SK-N-SH (cell line): ENCODE measurements at regions not wholly inside any gene's neighbourhood (a gene's known extent, or its start where the extent isn't known, plus 50 kb on each side); places are given as distances from the start of the nearest gene placed in this dataset.
"Not testable (repeated sequence)": the region's sequence is repeated elsewhere in the genome, so short reads cannot be mapped to it uniquely, and the experiment has no call there.

ENCODE experiments used
- CTCF ChIA-PET: fragments of 300-600, 350-600 bp; formaldehyde crosslinking; extraction: SDS; loops from one replicate; lab custom pipeline; 2021; lab: Yijun Ruan, JAX
- POLR2A ChIA-PET: fragments of 350-600 bp; sonication (Branson Sonifier 250); formaldehyde crosslinking; extraction: SDS; loops from one replicate; lab custom pipeline; 2020; ENCODE audit warnings: antibody characterized with exemption, inconsistent platforms; lab: Yijun Ruan, JAX
- DNase-seq: peaks from one replicate; pipeline ENCODE4 v3.0.0; 2012
- H2AFZ ChIP-seq: fragments of 200-600 bp; sonication (generic); 2 replicates; pipeline ENCODE4 v1.8.1; 2016; ENCODE audit warnings: antibody characterized with exemption, mild to moderate bottlenecking, low read depth
- H3F3A ChIP-seq: fragments of 200-600 bp; sonication (generic); replicated peaks from 2 replicates; pipeline ENCODE3; 2016; ENCODE audit warnings: antibody characterized with exemption, mild to moderate bottlenecking; ENCODE audit not compliant: insufficient read depth
- H3K27ac ChIP-seq, 2 experiments: fragments of 200-500 bp in 1 of 2; fragments of 200-600 bp in 1 of 2; sonication (Bioruptor generic) in 1 of 2; sonication (generic), shearing (Covaris generic) in 1 of 2; 2 replicates each; pipeline versions ENCODE4 v1.5.1 to v1.6.1; 2014 to 2016; ENCODE audit warnings: low read depth in 2 of 2, inconsistent platforms in 1 of 2, low read length in 1 of 2, mild to moderate bottlenecking in 1 of 2, mixed read lengths in 1 of 2
- H3K27me3 ChIP-seq: fragments of 200-600 bp; sonication (generic), shearing (Covaris generic); 2 replicates; pipeline ENCODE4 v1.6.1; 2016; ENCODE audit warnings: mixed run types; ENCODE audit not compliant: insufficient read depth
- H3K36me3 ChIP-seq, 2 experiments: fragments of 200-500 bp in 1 of 2; fragments of 200-600 bp in 1 of 2; sonication (Bioruptor generic) in 1 of 2; sonication (generic) in 1 of 2; replicated peaks in 1 of 2; 2 replicates each; pipeline versions ENCODE3 to v1.5.1; 2014 to 2016; ENCODE audit warnings: low read length in 1 of 2, mild to moderate bottlenecking in 1 of 2; ENCODE audit not compliant: insufficient read depth in 2 of 2, control insufficient read depth in 1 of 2
- H3K4me1 ChIP-seq, 2 experiments: fragments of 200-500 bp in 1 of 2; fragments of 200-600 bp in 1 of 2; sonication (Bioruptor generic) in 1 of 2; sonication (generic), shearing (Covaris generic) in 1 of 2; 2 replicates each; pipeline versions ENCODE4 v1.5.1 to v1.6.1; 2014 to 2016; ENCODE audit warnings: low read depth in 1 of 2, low read length in 1 of 2, mixed run types in 1 of 2; ENCODE audit not compliant: insufficient read depth in 2 of 2, control insufficient read depth in 1 of 2
- H3K4me2 ChIP-seq: fragments of 200-600 bp; sonication (generic), shearing (Covaris generic); 2 replicates; pipeline ENCODE4 v1.6.1; 2017; ENCODE audit warnings: mixed run types
- H3K4me3 ChIP-seq, 2 experiments: fragments of 200-500 bp in 1 of 2; fragments of 200-600 bp in 1 of 2; sonication (Bioruptor generic) in 1 of 2; sonication (generic), shearing (Covaris generic) in 1 of 2; 2 replicates each; pipeline versions ENCODE4 v1.5.1 to v1.8.1; 2014 to 2016; ENCODE audit warnings: low read depth in 2 of 2, inconsistent platforms in 1 of 2, low read length in 1 of 2, mild to moderate bottlenecking in 1 of 2, mixed read lengths in 1 of 2, moderate library complexity in 1 of 2
- H3K79me2 ChIP-seq: fragments of 200-600 bp; sonication (generic); 2 replicates; pipeline ENCODE4 v1.8.1; 2017; ENCODE audit warnings: mild to moderate bottlenecking; ENCODE audit not compliant: insufficient read depth
- H3K9ac ChIP-seq: fragments of 200-600 bp; sonication (generic); 2 replicates; pipeline ENCODE4 v1.6.1; 2017; ENCODE audit warnings: mixed run types
- H3K9me2 ChIP-seq: fragments of 200-600 bp; sonication (generic); 2 replicates; pipeline ENCODE4 v1.6.1; 2017; ENCODE audit warnings: mixed run types
- H3K9me3 ChIP-seq: fragments of 200-600 bp; sonication (generic); 2 replicates; pipeline ENCODE4 v1.6.1; 2017; ENCODE audit warnings: mixed run types, mild to moderate bottlenecking, moderate library complexity
- H4K20me1 ChIP-seq: fragments of 200-600 bp; sonication (generic); 2 replicates; pipeline ENCODE4 v1.6.1; 2017; ENCODE audit warnings: mild to moderate bottlenecking, mixed run types; ENCODE audit not compliant: insufficient read depth
- FOXJ3 ChIP-seq: sonication (generic); formaldehyde crosslinking; IDR thresholded peaks from 2 replicates; pipeline ENCODE4 v1.5.1; 2020; ENCODE audit warnings: mild to moderate bottlenecking, missing genetic modification reagents
- GABPA ChIP-seq: IDR thresholded peaks from 2 replicates; pipeline ENCODE4 v1.4.0; 2012; ENCODE audit warnings: low read depth, mild to moderate bottlenecking
- MAX ChIP-seq: IDR thresholded peaks from 2 replicates; pipeline ENCODE4 v1.4.0; 2012; ENCODE audit warnings: low read depth
- MXI1 ChIP-seq: IDR thresholded peaks from 2 replicates; pipeline ENCODE4 v1.6.1; 2012; ENCODE audit warnings: mild to moderate bottlenecking, low read depth, low read length, improper control_type of control experiment
- PBX3 ChIP-seq: IDR thresholded peaks from 2 replicates; pipeline ENCODE4; 2012
- RFX5 ChIP-seq: IDR thresholded peaks from 2 replicates; pipeline ENCODE4 v1.6.1; 2012; ENCODE audit warnings: mild to moderate bottlenecking, improper control_type of control experiment, low read length
- SMC3 ChIP-seq: IDR thresholded peaks from 2 replicates; pipeline ENCODE4 v1.6.1; 2012; ENCODE audit warnings: low read depth, low read length, improper control_type of control experiment
- USF2 ChIP-seq: fragments of 150-350 bp; IDR thresholded peaks from 2 replicates; pipeline ENCODE4 v1.6.1; 2017; ENCODE audit warnings: antibody characterized with exemption, low read length, low read depth, borderline replicate concordance
- YY1 ChIP-seq: IDR thresholded peaks from 2 replicates; pipeline ENCODE4 v1.4.0; 2012; ENCODE audit warnings: low read depth, mild to moderate bottlenecking
- WGBS: methylation state at CpG from one replicate; pipeline ENCODE4 v1.1.6; 2017; ENCODE audit warnings: low lambda C conversion rate; 5-methylcytosine and 5-hydroxymethylcytosine counted together

GRCh38 chr15:45821390-45821789, 186.6 kb downstream of the SQOR start (continued):
- TF ChIP-seq USF2: no peak
- TF ChIP-seq MXI1: no peak
- TF ChIP-seq YY1: no peak
- no peak for TF ChIP-seq FOXJ3
- no peak for TF ChIP-seq RFX5
- TF ChIP-seq, all 33 proteins: peak for 0

- H3K4me3 ChIP-seq, POLR2A ChIA-PET, H3K9me3 ChIP-seq, H3K9ac ChIP-seq, H3K36me3 ChIP-seq, DNase-seq, H3K9me2 ChIP-seq, H4K20me1 ChIP-seq, H3K27me3 ChIP-seq, H3F3A ChIP-seq, H3K4me2 ChIP-seq, H3K4me1 ChIP-seq, H3K79me2 ChIP-seq, H3K27ac ChIP-seq, H2AFZ ChIP-seq: not testable (repeated sequence)
- 9% methylated on average over 4 of the region's 4 CpGs for WGBS
- CTCF ChIA-PET: interaction anchor here (1.3 to 2.8 kb wide), 2 partner anchors 28 to 117 kb away, joined by 3 to 7 read pairs; no protein-coding TSS in a partner anchor
Observed at GRCh38 chr15:45822968-45823367, 188.1 kb downstream of the SQOR start.

- no peak for DNase-seq
- CTCF ChIA-PET: interaction anchor here (1.6 kb wide), 1 partner anchor 31 kb away, joined by 4 read pairs; no protein-coding TSS in a partner anchor
- Histone ChIP-seq H3K36me3 (no peaks in the 10 kb centered on the region), H3K4me2 (no peak overlapping the region), H3K79me2 (no peaks in the 10 kb centered on the region), H3K9me3 (no peaks in the 10 kb centered on the region), H2AFZ (no peak overlapping the region), H3K9me2 (no peaks in the 10 kb centered on the region), H3K4me1 (no peaks in the 10 kb centered on the region), H4K20me1 (no peaks in the 10 kb centered on the region), H3K4me3 (no peak overlapping the region), H3K27ac (no peak overlapping the region), H3K27me3 (no peaks in the 10 kb centered on the region), H3K9ac (no peak overlapping the region), H3F3A (no peaks in the 10 kb centered on the region)
- no peak for TF ChIP-seq RFX5
- TF ChIP-seq SMC3: no peak
- no peak for TF ChIP-seq GABPA
- TF ChIP-seq MAX: no peak
- no peak for TF ChIP-seq PBX3
- POLR2A ChIA-PET: no interaction called here
- WGBS: 14% methylated on average over 4 of the region's 4 CpGs
Observed at GRCh38 chr15:45827275-45827674, 192.4 kb downstream of the SQOR start.
